ENCODE measurements at regions not wholly inside any gene's neighbourhood (a gene's known extent, or its start where the extent isn't known, plus 50 kb on each side); places are given as distances from the start of the nearest gene placed in this dataset.

GRCh38 chr17:56708220-56708558 is 114.7 kb downstream of the NOG start:
- Histone ChIP-seq H3K36me3 (no peaks in the 10 kb centered on the region), H3K27me3 (no peaks in the 10 kb centered on the region), H3K27ac (replicated peaks in 1 of 4) (peak overlapping the region in 2 of 4 donors; percentile 5 to 18), H3K9me3 (no peaks in the 10 kb centered on the region), H3K4me3 (no peak overlapping the region), H3K4me1 (peaks cover 0 to 13% (median 11%) of the 10 kb centered on the region in 4 donors)
- 85% methylated on average over 1 of the region's 1 CpG for WGBS
- intact Hi-C loops (cut with DNase I), result loop anchor here (10.0 kb wide), 1 partner anchor 57 kb away; no protein-coding TSS in a partner anchor
- no peak for TF ChIP-seq POLR2A (IDR thresholded peaks at IDR 0.05; ENCODE audit: low read depth)
- TF ChIP-seq EP300 (IDR thresholded peaks at IDR 0.05), result no peak
- TF ChIP-seq POLR2AphosphoS5 (IDR thresholded peaks at IDR 0.05), result no peak
- TF ChIP-seq CTCF (IDR thresholded peaks at IDR 0.05), result no peak
- no peak for DNase-seq (ENCODE audit: extremely low spot score)

- no peak overlapping the region for H3K27ac ChIP-seq (replicated peaks in 1 of 4)
- no peaks in the 10 kb centered on the region for H3K36me3 ChIP-seq
- no peak for DNase-seq (ENCODE audit: extremely low spot score)
- no peaks in the 10 kb centered on the region for H3K27me3 ChIP-seq
- TF ChIP-seq POLR2AphosphoS5 (IDR thresholded peaks at IDR 0.05) (no peak), CTCF (IDR thresholded peaks at IDR 0.05) (no peak), POLR2A (IDR thresholded peaks at IDR 0.05; ENCODE audit: low read depth) (no peak), EP300 (IDR thresholded peaks at IDR 0.05) (no peak)
- peaks cover 0 to 13% (median 11%) of the 10 kb centered on the region in 4 donors for H3K4me1 ChIP-seq
- H3K4me3 ChIP-seq, result no peak overlapping the region
- WGBS, result 91% methylated on average over 9 of the region's 9 CpGs
- intact Hi-C loops (cut with DNase I), result loop anchor here (10.0 kb wide), 1 partner anchor 56 kb away; no protein-coding TSS in a partner anchor
- no peaks in the 10 kb centered on the region for H3K9me3 ChIP-seq
These were observed 115.3 kb downstream of the NOG start for GRCh38 chr17:56708670-56709410.

DNA sequence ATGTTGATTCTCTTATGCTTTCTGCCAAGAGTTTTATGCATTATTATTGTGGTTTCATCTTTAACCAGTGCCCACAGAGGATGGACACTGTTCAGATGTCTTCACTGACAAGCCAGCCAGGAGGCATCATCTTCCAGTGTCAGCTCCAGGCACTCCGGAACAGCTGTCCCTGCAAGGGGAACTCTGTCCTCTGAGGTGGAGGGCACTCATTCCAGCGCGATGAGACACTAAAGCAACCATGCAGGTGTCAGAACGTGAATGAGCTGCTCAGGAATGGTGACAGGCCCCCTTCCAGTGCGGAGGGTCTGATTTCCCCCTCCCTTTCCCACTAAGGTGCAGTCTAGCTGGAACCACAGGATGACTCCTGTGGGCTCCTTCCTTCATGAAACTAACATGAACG is 117.5 kb downstream of the NOG start:
- DNase-seq (ENCODE audit: extremely low spot score), result no peak
- Histone ChIP-seq H3K9me3 (no peaks in the 10 kb centered on the region), H3K4me3 (no peak overlapping the region), H3K4me1 (peaks cover 0 to 13% (median 11%) of the 10 kb centered on the region in 4 donors), H3K27me3 (no peaks in the 10 kb centered on the region), H3K27ac (replicated peaks in 1 of 4) (no peak overlapping the region), H3K36me3 (no peaks in the 10 kb centered on the region)
- 85% methylated on average over 6 of the region's 6 CpGs for WGBS
- intact Hi-C loops (cut with DNase I), result loop anchor here (5.0 kb wide), 1 partner anchor 209 kb away; no protein-coding TSS in a partner anchor
- no peak for TF ChIP-seq EP300 (IDR thresholded peaks at IDR 0.05)
- TF ChIP-seq POLR2A (IDR thresholded peaks at IDR 0.05; ENCODE audit: low read depth), result no peak
- no peak for TF ChIP-seq POLR2AphosphoS5 (IDR thresholded peaks at IDR 0.05)
- no peak for TF ChIP-seq CTCF (IDR thresholded peaks at IDR 0.05)

DNA sequence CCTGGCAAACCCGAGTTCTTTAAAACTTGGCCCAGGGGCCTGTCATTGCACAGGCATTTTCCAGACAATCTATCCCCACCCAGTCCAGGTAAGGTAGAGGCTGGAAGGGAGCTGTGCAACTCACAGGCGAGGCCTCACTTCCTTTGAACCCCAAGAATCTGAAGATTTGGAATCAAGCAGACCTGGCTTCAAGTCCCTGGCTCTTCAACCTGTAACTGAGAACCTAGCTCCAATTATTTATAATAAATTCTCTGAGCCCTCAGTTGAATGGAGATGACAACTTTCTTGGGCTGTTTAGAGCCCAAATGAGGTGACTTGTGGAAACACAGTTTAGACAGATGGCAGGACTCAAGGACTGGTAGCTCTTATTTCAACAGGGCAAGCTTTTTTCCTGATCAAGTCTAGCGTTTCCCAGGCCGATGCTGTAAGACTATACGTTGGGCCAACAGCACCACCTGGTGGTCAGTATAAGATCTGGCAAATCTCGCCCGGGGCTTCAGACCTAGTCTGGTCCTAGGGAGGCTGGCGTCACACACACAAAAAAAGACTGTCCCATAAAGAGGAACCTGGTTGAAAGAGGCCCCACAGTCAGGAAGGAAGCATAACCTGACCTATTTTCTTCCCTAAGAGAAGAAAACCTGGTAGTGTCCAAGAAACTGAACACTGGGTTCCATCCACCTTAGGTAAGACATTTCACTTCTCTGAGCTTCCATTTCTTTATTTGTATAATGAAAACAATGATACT is 117.9 kb downstream of the C17orf67 start:
- 27% methylated on average over 6 of the region's 8 CpGs for WGBS
- TF ChIP-seq POLR2AphosphoS5 (IDR thresholded peaks at IDR 0.05) (no peak), CTCF (IDR thresholded peaks at IDR 0.05) (peak; percentile 83 to 85 (median 83))
- no peaks in the 10 kb centered on the region for H3K4me1 ChIP-seq
- no peaks in the 10 kb centered on the region for H3K36me3 ChIP-seq
- DNase-seq (ENCODE audit: extremely low spot score), result peak; percentile 95
- H3K4me3 ChIP-seq, result no peak overlapping the region
- peaks cover 0 to 7% (median 2%) of the 10 kb centered on the region in 4 donors for H3K27me3 ChIP-seq
- H3K9me3 ChIP-seq, result no peaks in the 10 kb centered on the region
- intact Hi-C loops (cut with DNase I), result loop anchor here (1.0 to 5.0 kb wide), 2 partner anchors 33 to 123 kb away; no protein-coding TSS in a partner anchor
- H3K27ac ChIP-seq (replicated peaks in 1 of 4), result no peak overlapping the region
